Nephron (organoid): ENCODE measurements at regions not wholly inside any gene's neighbourhood (a gene's known extent, or its start where the extent isn't known, plus 50 kb on each side); places are given as distances from the start of the nearest gene placed in this dataset.
"Not testable (repeated sequence)": the region's sequence is repeated elsewhere in the genome, so short reads cannot be mapped to it uniquely, and the experiment has no call there.

Experiments used
- H3K27ac Mint-ChIP-seq, 3 experiments: 2 replicates each; pipeline ENCODE4 v1.8.0; 2020; ENCODE audit warnings: mixed read lengths in 3 of 3, mild to moderate bottlenecking in 2 of 3, moderate library complexity in 1 of 3
- H3K27me3 Mint-ChIP-seq: 2 replicates; pipeline ENCODE4 v1.8.0; 2021; ENCODE audit warnings: low read depth, mild to moderate bottlenecking, moderate library complexity, mixed read lengths
- H3K36me3 Mint-ChIP-seq: 2 replicates; pipeline ENCODE4 v1.8.0; 2020; ENCODE audit warnings: low read depth, mixed read lengths
- H3K4me1 Mint-ChIP-seq: 2 replicates; pipeline ENCODE4 v1.8.0; 2020; ENCODE audit warnings: mixed read lengths
- H3K4me3 Mint-ChIP-seq, 3 experiments: 2 replicates each; pipeline ENCODE4 v1.8.0; 2020; ENCODE audit warnings: mild to moderate bottlenecking in 3 of 3, mixed read lengths in 3 of 3, moderate library complexity in 2 of 3
- H3K9me3 Mint-ChIP-seq: 2 replicates; pipeline ENCODE4 v1.8.0; 2020; ENCODE audit warnings: mixed read lengths
- CTCF ChIP-seq, 3 experiments: fragments of 200-600 bp; sonication (generic); IDR thresholded peaks; one replicate each; pipeline ENCODE4 v1.5.0; 2021; ENCODE audit warnings: antibody characterized with exemption in 3 of 3; ENCODE audit not compliant: unreplicated experiment in 3 of 3

GRCh38 chr10:130934293-130935127 is 377.0 kb downstream of the TCERG1L start:
- Mint-ChIP-seq H3K36me3 (no peaks in the 10 kb centered on the region), H3K27ac (peak overlapping the region; percentile 59 to 90 (median 74)), H3K4me1 (peaks cover 38% of the 10 kb centered on the region), H3K9me3 (peaks cover 2% of the 10 kb centered on the region), H3K27me3 (peaks cover 45% of the 10 kb centered on the region), H3K4me3 (peak overlapping the region in 1 of 3 experiments; percentile 1)
- no peak for TF ChIP-seq CTCF (IDR thresholded peaks at IDR 0.05; ENCODE audit: unreplicated experiment in 3 of 3)

DNA sequence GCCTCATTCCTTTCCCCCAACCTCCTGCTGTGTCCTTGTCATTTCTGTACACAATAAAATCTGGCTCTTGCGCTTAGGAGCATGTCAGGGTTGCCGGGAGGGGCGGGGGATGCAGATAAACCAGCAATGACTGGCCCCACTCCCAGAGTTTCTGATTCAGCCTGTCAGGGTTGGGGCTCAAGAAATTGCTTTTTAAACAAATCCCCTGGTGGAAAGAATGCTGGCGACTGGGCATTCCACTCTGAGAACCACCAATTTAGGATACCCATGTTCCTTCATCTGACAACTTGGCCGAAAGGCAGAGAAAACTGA is 376.4 kb downstream of the TCERG1L start:
- H3K36me3 Mint-ChIP-seq: no peaks in the 10 kb centered on the region
- H3K4me3 Mint-ChIP-seq: no peak overlapping the region
- H3K9me3 Mint-ChIP-seq: peaks cover 2% of the 10 kb centered on the region
- TF ChIP-seq CTCF (IDR thresholded peaks at IDR 0.05; ENCODE audit: unreplicated experiment in 3 of 3): no peak
- H3K4me1 Mint-ChIP-seq: peaks cover 38% of the 10 kb centered on the region
- H3K27me3 Mint-ChIP-seq: peaks cover 46% of the 10 kb centered on the region
- peak overlapping the region in 1 of 3 experiments; percentile 74 for H3K27ac Mint-ChIP-seq

- Mint-ChIP-seq H3K36me3 (no peaks in the 10 kb centered on the region), H3K27ac (peak overlapping the region; percentile 11 to 74 (median 15))
- no peak for TF ChIP-seq CTCF (IDR thresholded peaks at IDR 0.05; ENCODE audit: unreplicated experiment in 3 of 3)
Observed at GRCh38 chr10:130935897-130936550, 375.5 kb downstream of the TCERG1L start.

DNA sequence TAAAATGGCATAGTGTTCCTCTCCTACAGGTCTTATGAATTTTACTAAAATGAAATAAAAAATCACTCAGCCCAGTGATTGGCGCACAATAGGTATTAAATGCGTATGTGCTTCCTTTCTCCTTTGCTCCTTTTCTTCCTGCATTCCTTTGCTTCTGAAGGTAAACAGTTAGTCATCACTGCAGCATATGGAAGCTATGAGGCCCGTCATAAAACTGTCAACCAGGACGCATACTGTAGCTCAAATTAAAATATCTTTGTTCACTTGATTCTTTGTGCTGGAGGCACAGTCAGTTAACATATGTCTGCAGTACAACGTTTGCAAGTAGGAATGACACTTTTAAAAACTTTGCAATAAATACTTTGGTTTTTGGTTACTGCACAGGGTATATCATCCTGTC is 374.7 kb downstream of the TCERG1L start:
- Mint-ChIP-seq H3K4me1 (peaks cover 38% of the 10 kb centered on the region), H3K27ac (peak overlapping the region; percentile 11 to 41 (median 15)), H3K36me3 (no peaks in the 10 kb centered on the region), H3K27me3 (peaks cover 40% of the 10 kb centered on the region), H3K4me3 (no peak overlapping the region), H3K9me3 (peaks cover 2% of the 10 kb centered on the region)
- TF ChIP-seq CTCF (IDR thresholded peaks at IDR 0.05; ENCODE audit: unreplicated experiment in 3 of 3): no peak

More at GRCh38 chr10:130935897-130936550, 375.5 kb downstream of the TCERG1L start:
- Mint-ChIP-seq H3K4me1 (peaks cover 38% of the 10 kb centered on the region), H3K9me3 (peaks cover 2% of the 10 kb centered on the region), H3K4me3 (peak overlapping the region in 1 of 3 experiments; percentile 29), H3K27me3 (peaks cover 47% of the 10 kb centered on the region)

GRCh38 chr10:130938051-130938450 is 373.5 kb downstream of the TCERG1L start:
- Mint-ChIP-seq H3K4me1 (peaks cover 35% of the 10 kb centered on the region), H3K4me3 (no peak overlapping the region), H3K9me3 (peaks cover under 1% of the 10 kb centered on the region), H3K27ac (no peak overlapping the region), H3K36me3 (no peaks in the 10 kb centered on the region), H3K27me3 (peaks cover 36% of the 10 kb centered on the region)
- no peak for TF ChIP-seq CTCF (IDR thresholded peaks at IDR 0.05; ENCODE audit: unreplicated experiment in 3 of 3)

- peaks cover 37% of the 10 kb centered on the region for H3K27me3 Mint-ChIP-seq
- H3K27ac Mint-ChIP-seq, H3K36me3 Mint-ChIP-seq, H3K9me3 Mint-ChIP-seq, H3K4me3 Mint-ChIP-seq: not testable (repeated sequence)
- peaks cover 30% of the 10 kb centered on the region for H3K4me1 Mint-ChIP-seq
Observed at GRCh38 chr10:130938891-130939290, 372.6 kb downstream of the TCERG1L start.
